ENCODE measurements at regions not wholly inside any gene's neighbourhood (a gene's known extent, or its start where the extent isn't known, plus 50 kb on each side); places are given as distances from the start of the nearest gene placed in this dataset.
"Not testable (repeated sequence)": the region's sequence is repeated elsewhere in the genome, so short reads cannot be mapped to it uniquely, and the experiment has no call there.

DNA sequence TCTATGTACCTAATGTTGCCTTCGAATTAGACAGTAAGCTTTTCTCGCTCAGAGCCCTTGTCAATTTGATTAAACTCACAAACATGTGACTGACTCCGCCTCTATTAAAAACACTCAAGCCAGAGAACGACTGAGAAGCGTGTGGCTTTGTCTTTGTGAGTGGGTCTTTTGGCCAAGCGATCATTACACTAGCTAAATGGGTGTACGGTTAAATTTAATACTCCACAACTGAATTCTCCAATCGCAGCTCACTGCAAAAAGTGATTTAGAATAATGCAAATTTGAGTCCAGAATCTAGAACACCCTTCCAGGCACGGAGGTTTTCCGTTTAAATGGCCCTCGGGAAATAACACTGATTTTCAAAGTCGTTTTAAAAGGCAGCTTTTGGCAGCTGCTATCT lies 253.7 kb downstream of the EFCAB11 start:
- TF ChIP-seq, protein P1, sequence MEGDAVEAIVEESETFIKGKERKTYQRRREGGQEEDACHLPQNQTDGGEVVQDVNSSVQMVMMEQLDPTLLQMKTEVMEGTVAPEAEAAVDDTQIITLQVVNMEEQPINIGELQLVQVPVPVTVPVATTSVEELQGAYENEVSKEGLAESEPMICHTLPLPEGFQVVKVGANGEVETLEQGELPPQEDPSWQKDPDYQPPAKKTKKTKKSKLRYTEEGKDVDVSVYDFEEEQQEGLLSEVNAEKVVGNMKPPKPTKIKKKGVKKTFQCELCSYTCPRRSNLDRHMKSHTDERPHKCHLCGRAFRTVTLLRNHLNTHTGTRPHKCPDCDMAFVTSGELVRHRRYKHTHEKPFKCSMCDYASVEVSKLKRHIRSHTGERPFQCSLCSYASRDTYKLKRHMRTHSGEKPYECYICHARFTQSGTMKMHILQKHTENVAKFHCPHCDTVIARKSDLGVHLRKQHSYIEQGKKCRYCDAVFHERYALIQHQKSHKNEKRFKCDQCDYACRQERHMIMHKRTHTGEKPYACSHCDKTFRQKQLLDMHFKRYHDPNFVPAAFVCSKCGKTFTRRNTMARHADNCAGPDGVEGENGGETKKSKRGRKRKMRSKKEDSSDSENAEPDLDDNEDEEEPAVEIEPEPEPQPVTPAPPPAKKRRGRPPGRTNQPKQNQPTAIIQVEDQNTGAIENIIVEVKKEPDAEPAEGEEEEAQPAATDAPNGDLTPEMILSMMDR (IDR thresholded peaks at IDR 0.05): no peak
- H3K27ac Mint-ChIP-seq: no peak overlapping the region
- H3K4me3 Mint-ChIP-seq: peak overlapping the region; percentile 63
- peaks cover 11% of the 10 kb centered on the region for H3K36me3 Mint-ChIP-seq (ENCODE audit: low read depth)
- ATAC-seq: no peak
- H3K9me3 Mint-ChIP-seq: peaks cover 25% of the 10 kb centered on the region
- peaks cover 44% of the 10 kb centered on the region for H3K4me1 Mint-ChIP-seq (ENCODE audit: low read depth)
- ChIA-PET CTCF (interaction anchor here (0.7 to 1.5 kb wide), 9 partner anchors 10 to 165 kb away, joined by 3 to 4 read pairs (median 3); no protein-coding TSS in a partner anchor), POLR2A (interaction anchor here (0.6 to 5.6 kb wide), 5 partner anchors 13 to 254 kb away, joined by 3 to 38 read pairs (median 3); no protein-coding TSS in a partner anchor)
- no peaks in the 10 kb centered on the region for H3K27me3 Mint-ChIP-seq
- intact Hi-C loops (cut with micrococcal nuclease): no loop called here
- DNase-seq: no peak

DNA sequence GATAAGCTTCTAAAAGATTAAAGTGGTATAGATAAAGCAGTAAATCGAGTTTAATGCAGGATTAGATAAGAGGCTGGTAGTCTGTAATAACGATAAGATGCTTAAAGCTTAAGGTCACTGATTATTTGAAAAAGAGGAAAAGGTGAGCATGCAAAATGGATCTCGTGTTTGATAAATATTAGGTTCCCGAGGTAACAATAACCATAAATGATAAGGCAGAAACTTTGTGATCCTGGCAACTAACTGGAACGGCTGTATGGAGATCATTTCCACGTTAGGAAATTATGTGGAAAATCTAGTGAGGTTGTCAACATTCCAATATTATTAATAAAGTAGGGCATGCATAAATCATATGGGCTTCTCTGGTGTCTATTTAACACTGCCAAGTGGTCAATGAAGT lies 255.5 kb downstream of the EFCAB11 start:
- no peak for DNase-seq
- CTCF ChIA-PET: no interaction called here
- POLR2A ChIA-PET: interaction anchor here (1.0 to 1.4 kb wide), 2 partner anchors 19 to 58 kb away, joined by 3 to 5 read pairs; no protein-coding TSS in a partner anchor
- no peak overlapping the region for H3K4me3 Mint-ChIP-seq
- H3K36me3 Mint-ChIP-seq (ENCODE audit: low read depth): peaks cover 8% of the 10 kb centered on the region
- intact Hi-C loops (cut with micrococcal nuclease): no loop called here
- peaks cover 19% of the 10 kb centered on the region for H3K9me3 Mint-ChIP-seq
- no peaks in the 10 kb centered on the region for H3K27me3 Mint-ChIP-seq
- H3K27ac Mint-ChIP-seq: no peak overlapping the region
- H3K4me1 Mint-ChIP-seq (ENCODE audit: low read depth): peaks cover 42% of the 10 kb centered on the region
- TF ChIP-seq, protein P1 (IDR thresholded peaks at IDR 0.05): no peak
- ATAC-seq: no peak

DNA sequence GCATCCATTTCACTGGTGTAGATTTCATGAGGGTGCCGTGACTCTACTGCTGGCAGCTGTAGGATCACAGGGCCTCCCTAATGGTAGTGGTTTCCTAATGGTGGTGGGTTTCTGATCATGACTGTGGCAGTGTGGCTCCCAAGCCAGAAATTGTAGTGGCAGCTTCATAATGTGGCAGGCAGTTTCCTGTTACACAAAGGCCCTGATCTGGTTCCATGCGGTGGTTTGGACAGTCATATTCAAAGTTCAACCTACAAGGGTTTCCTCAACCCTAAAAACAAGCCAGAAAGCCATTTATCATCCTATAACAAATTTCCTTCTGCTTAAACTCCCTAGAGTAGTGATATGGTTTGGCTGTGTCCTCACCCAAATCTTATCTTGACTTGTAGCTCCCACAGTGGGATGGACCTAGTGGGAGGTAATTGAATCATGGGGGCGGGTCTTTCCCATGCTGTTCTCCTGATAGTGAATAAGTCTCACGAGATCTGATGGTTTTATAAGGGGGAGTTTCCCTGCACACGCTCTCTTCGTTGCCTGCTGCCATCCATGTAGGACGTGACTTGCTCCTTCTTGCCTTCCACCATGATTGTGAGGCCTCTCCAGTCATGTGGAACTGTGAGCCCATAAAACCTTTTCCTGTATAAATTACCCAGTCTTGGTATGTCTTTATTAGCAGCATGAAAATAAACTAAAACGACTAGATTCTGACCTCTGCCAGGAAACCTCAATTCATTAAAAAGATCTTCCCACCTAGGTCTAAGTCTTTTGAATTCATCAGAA lies 257.1 kb downstream of the EFCAB11 start:
- Mint-ChIP-seq H3K27me3 (no peaks in the 10 kb centered on the region), H3K36me3 (ENCODE audit: low read depth) (peaks cover 2% of the 10 kb centered on the region)

DNA sequence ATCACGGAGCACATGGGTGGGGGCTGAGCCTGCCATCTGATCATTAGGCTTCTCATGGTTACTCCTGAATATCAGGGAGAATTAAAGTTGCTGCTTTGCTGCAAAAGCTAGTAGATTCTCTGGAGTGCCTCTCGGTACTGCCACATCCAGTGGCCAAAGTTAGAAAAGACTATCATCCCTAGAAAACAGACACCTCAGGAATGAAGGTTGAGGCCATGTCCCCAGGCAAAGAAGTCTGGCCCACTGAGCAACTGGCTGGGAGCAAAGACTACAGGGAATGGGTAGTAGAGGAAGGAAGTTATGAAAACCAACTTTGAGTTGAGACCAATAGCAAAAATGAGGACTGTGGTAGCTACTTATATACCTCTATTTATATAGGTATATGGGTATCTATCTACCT lies 258.7 kb downstream of the EFCAB11 start:
- peaks cover 2% of the 10 kb centered on the region for H3K36me3 Mint-ChIP-seq (ENCODE audit: low read depth)
- no peak overlapping the region for H3K4me3 Mint-ChIP-seq
- intact Hi-C loops (cut with micrococcal nuclease): no loop called here
- H3K9me3 Mint-ChIP-seq: peaks cover 6% of the 10 kb centered on the region
- CTCF ChIA-PET: no interaction called here
- POLR2A ChIA-PET: no interaction called here
- peaks cover 15% of the 10 kb centered on the region for H3K4me1 Mint-ChIP-seq (ENCODE audit: low read depth)
- TF ChIP-seq, protein P1 (IDR thresholded peaks at IDR 0.05): no peak
- no peaks in the 10 kb centered on the region for H3K27me3 Mint-ChIP-seq
- ATAC-seq (no peak), DNase-seq (no peak)
- H3K27ac Mint-ChIP-seq: no peak overlapping the region

More for the DNA sequence above, 257.1 kb downstream of the EFCAB11 start:
- Mint-ChIP-seq H3K4me1 (ENCODE audit: low read depth) (peaks cover 26% of the 10 kb centered on the region), H3K4me3 (no peak overlapping the region), H3K9me3 (peaks cover 6% of the 10 kb centered on the region), H3K27ac (no peak overlapping the region)
- DNase-seq: peak; percentile 47
- TF ChIP-seq, protein P1 (IDR thresholded peaks at IDR 0.05): no peak
- ChIA-PET POLR2A (interaction anchor here (1.4 kb wide), 1 partner anchor 57 kb away, joined by 5 read pairs; no protein-coding TSS in a partner anchor), CTCF (interaction anchor here (0.8 kb wide), 1 partner anchor 202 kb away, joined by 3 read pairs; no protein-coding TSS in a partner anchor)
- intact Hi-C loops (cut with micrococcal nuclease): no loop called here
- ATAC-seq: peak; percentile 42

DNA sequence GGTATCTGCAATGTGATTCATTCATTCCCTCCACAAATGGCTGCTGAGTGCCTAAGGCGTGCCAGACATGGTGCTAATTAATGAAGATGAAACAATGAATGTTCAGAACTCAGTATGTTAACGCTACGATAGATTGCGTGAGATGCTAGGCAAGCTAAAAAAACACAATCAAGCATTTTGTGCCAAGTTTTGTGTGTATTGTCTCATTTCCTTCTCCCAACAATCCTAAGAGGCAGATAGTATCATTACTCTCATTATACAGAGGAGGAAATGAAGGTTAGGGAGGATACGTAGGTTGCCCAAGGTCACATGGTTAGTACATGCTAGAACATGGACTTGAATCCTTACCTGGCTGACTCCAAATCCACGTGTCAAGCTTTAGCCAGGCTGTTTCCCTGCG lies 264.4 kb downstream of the EFCAB11 start:
- DNase-seq (no peak), ATAC-seq (no peak)
- no peak overlapping the region for H3K4me3 Mint-ChIP-seq
- TF ChIP-seq, protein P1 (IDR thresholded peaks at IDR 0.05): no peak
- intact Hi-C loops (cut with micrococcal nuclease): no loop called here
- ChIA-PET POLR2A (interaction anchor here (0.6 kb wide), 1 partner anchor 223 kb away, joined by 4 read pairs; no protein-coding TSS in a partner anchor), CTCF (no interaction called here)
- peaks cover 10% of the 10 kb centered on the region for H3K36me3 Mint-ChIP-seq (ENCODE audit: low read depth)
- H3K27me3 Mint-ChIP-seq: no peaks in the 10 kb centered on the region
- H3K9me3 Mint-ChIP-seq: peaks cover 19% of the 10 kb centered on the region
- no peak overlapping the region for H3K27ac Mint-ChIP-seq
- H3K4me1 Mint-ChIP-seq (ENCODE audit: low read depth): peaks cover 12% of the 10 kb centered on the region

DNA sequence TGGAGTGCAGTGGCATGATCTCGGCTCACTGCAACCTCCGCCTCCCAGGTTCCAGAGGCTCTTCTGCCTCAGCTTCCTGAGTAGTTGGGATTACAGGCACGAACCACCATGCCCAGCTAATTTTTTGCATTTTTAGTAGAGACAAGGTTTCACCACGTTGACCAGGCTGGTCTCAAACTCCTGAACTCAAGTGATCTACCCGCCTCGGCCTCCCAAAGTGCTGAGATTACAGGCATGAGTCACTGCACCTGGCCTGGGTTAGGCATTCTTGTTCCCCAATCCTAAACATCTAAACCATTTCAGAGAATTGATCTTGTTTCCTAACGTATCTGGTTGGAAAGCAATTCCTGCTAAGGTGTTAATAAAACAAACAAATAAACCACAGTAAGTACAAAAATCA lies 264.8 kb downstream of the EFCAB11 start:
- POLR2A ChIA-PET: interaction anchor here (0.6 kb wide), 1 partner anchor 222 kb away, joined by 4 read pairs; no protein-coding TSS in a partner anchor
- H3K36me3 Mint-ChIP-seq (ENCODE audit: low read depth): peaks cover 14% of the 10 kb centered on the region
- H3K27me3 Mint-ChIP-seq; H3K27ac Mint-ChIP-seq; DNase-seq; intact Hi-C loops (cut with micrococcal nuclease); ATAC-seq; H3K4me3 Mint-ChIP-seq; CTCF ChIA-PET: not testable (repeated sequence)
- peaks cover 21% of the 10 kb centered on the region for H3K9me3 Mint-ChIP-seq
- H3K4me1 Mint-ChIP-seq (ENCODE audit: low read depth): peaks cover 12% of the 10 kb centered on the region

All from activated CD8-positive, alpha-beta T cell treated with anti-CD3 and anti-CD28 coated beads for 36 hours (primary cell).